GM23248 (cell line): ENCODE measurements at regions not wholly inside any gene's neighbourhood (a gene's known extent, or its start where the extent isn't known, plus 50 kb on each side); places are given as distances from the start of the nearest gene placed in this dataset.

Experiments
- EZH2 ChIP-seq: fragments of 200-600 bp; sonication (generic); IDR thresholded peaks from 2 replicates; pipeline ENCODE4 v1.6.1; 2018; ENCODE audit warnings: antibody characterized with exemption, mild to moderate bottlenecking; ENCODE audit not compliant: insufficient read depth, poor library complexity, severe bottlenecking
- EZH2phosphoT487 ChIP-seq: fragments of 200-600 bp; sonication (generic); IDR thresholded peaks from 2 replicates; pipeline ENCODE4 v1.6.1; 2018; ENCODE audit warnings: antibody characterized with exemption, moderate library complexity, mild to moderate bottlenecking, low read depth; ENCODE audit not compliant: insufficient read depth

DNA sequence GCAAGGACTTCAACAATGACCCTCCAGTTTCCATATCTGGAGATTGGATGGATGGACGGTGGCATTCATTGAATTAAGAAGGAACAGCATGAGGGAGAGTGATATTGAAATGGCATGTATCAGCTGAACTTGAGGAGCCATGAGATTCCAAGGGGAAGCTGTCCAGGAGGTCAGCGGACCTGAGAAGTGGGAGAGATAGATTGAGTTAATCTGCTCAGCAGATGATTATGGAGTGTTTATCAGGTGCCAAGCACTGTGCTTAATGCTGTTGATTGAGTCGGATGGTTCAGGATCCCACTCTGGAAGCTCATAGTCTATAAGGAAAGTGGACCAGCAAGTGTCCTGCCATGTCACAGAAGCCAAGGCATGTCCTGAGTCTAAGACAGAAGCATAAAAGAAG, 581.3 kb downstream of the INSC start:
- no peak for TF ChIP-seq EZH2phosphoT487
- TF ChIP-seq EZH2, result no peak
